ENCODE measurements at regions not wholly inside any gene's neighbourhood (a gene's known extent, or its start where the extent isn't known, plus 50 kb on each side); places are given as distances from the start of the nearest gene placed in this dataset.

GRCh38 chr1:79682478-79682877 lies 675.9 kb upstream of the ADGRL4 start:
- Histone ChIP-seq H3K36me3 (ENCODE audit: control insufficient read depth in 4 of 4, insufficient read depth in 3 of 4, low read depth in 1 of 4, low read length in 3 of 4) (no peaks in the 10 kb centered on the region), H3K9me3 (ENCODE audit: control insufficient read depth in 4 of 4, low read length in 3 of 4) (peaks cover 0 to 5% (median under 1%) of the 10 kb centered on the region in 4 donors), H3K9ac (ENCODE audit: low read depth in 1 of 2, low read length in 2 of 2) (no peak overlapping the region), H3K27ac (ENCODE audit: low read depth in 1 of 2, low read length in 2 of 2) (no peak overlapping the region), H3K27me3 (ENCODE audit: control insufficient read depth in 4 of 4, insufficient read depth in 4 of 4, low read length in 3 of 4) (no peaks in the 10 kb centered on the region), H3K4me1 (ENCODE audit: control insufficient read depth in 4 of 4, insufficient read depth in 4 of 4, low read length in 3 of 4) (no peaks in the 10 kb centered on the region), H3K4me3 (ENCODE audit: low read depth in 1 of 3, low read length in 3 of 3) (no peak overlapping the region)
- no peak for TF ChIP-seq TAF1 (conservative IDR thresholded peaks at IDR 0.05)
- no peak for TF ChIP-seq NR2F2 (IDR thresholded peaks at IDR 0.05)
- no peak for TF ChIP-seq ATF3 (IDR thresholded peaks at IDR 0.05)
- no peak for TF ChIP-seq GABPA (IDR thresholded peaks at IDR 0.05 in 1 of 2, conservative IDR thresholded peaks at IDR 0.05 in 1 of 2)
- TF ChIP-seq RAD21 (IDR thresholded peaks at IDR 0.05) = no peak
- no peak for TF ChIP-seq SP1 (IDR thresholded peaks at IDR 0.05)
- no peak for TF ChIP-seq ZBTB33 (IDR thresholded peaks at IDR 0.05)
- TF ChIP-seq REST (IDR thresholded peaks at IDR 0.05) = no peak
- no peak for TF ChIP-seq JUND (IDR thresholded peaks at IDR 0.05)
- no peak for TF ChIP-seq FOXA2 (IDR thresholded peaks at IDR 0.05)
- 93% methylated on average over 1 of the region's 1 CpG for WGBS
- no peak for DNase-seq (ENCODE audit: low spot score)

- Histone ChIP-seq H3K36me3 (ENCODE audit: control insufficient read depth in 4 of 4, insufficient read depth in 3 of 4, low read depth in 1 of 4, low read length in 3 of 4) (no peaks in the 10 kb centered on the region), H3K27me3 (ENCODE audit: control insufficient read depth in 4 of 4, insufficient read depth in 4 of 4, low read length in 3 of 4) (no peaks in the 10 kb centered on the region), H3K4me1 (ENCODE audit: control insufficient read depth in 4 of 4, insufficient read depth in 4 of 4, low read length in 3 of 4) (no peaks in the 10 kb centered on the region), H3K9ac (ENCODE audit: low read depth in 1 of 2, low read length in 2 of 2) (no peak overlapping the region), H3K27ac (ENCODE audit: low read depth in 1 of 2, low read length in 2 of 2) (no peak overlapping the region), H3K9me3 (ENCODE audit: control insufficient read depth in 4 of 4, low read length in 3 of 4) (peaks cover 0 to 5% (median under 1%) of the 10 kb centered on the region in 4 donors), H3K4me3 (ENCODE audit: low read depth in 1 of 3, low read length in 3 of 3) (no peak overlapping the region)
- no peak for TF ChIP-seq FOXA2 (IDR thresholded peaks at IDR 0.05)
- no peak for TF ChIP-seq FOXA1 (IDR thresholded peaks at IDR 0.05)
- TF ChIP-seq YY1 (IDR thresholded peaks at IDR 0.05) = no peak
- TF ChIP-seq TAF1 (conservative IDR thresholded peaks at IDR 0.05) = no peak
- peak; percentile 56 to 59 for TF ChIP-seq RAD21 (IDR thresholded peaks at IDR 0.05)
- no peak for TF ChIP-seq HNF4G (IDR thresholded peaks at IDR 0.05)
- TF ChIP-seq REST (IDR thresholded peaks at IDR 0.05) = no peak
- no peak for TF ChIP-seq GABPA (IDR thresholded peaks at IDR 0.05 in 1 of 2, conservative IDR thresholded peaks at IDR 0.05 in 1 of 2)
- TF ChIP-seq ZBTB33 (IDR thresholded peaks at IDR 0.05) = no peak
- no peak for TF ChIP-seq JUND (IDR thresholded peaks at IDR 0.05)
- TF ChIP-seq MAX (IDR thresholded peaks at IDR 0.05) = no peak
- TF ChIP-seq SP1 (IDR thresholded peaks at IDR 0.05) = no peak
- no peak for TF ChIP-seq EGR1 (IDR thresholded peaks at IDR 0.05; ENCODE audit: low read depth in 2 of 2)
- peak; percentile 3 for TF ChIP-seq CTCF (IDR thresholded peaks at IDR 0.05; ENCODE audit: low read depth, low read length, missing input control)
- no peak for DNase-seq (ENCODE audit: low spot score)
These were observed 674.9 kb upstream of the ADGRL4 start for GRCh38 chr1:79681382-79681781.

Measured in liver (tissue), 8 donors.